ENCODE measurements at regions not wholly inside any gene's neighbourhood (a gene's known extent, or its start where the extent isn't known, plus 50 kb on each side); places are given as distances from the start of the nearest gene placed in this dataset.

DNA sequence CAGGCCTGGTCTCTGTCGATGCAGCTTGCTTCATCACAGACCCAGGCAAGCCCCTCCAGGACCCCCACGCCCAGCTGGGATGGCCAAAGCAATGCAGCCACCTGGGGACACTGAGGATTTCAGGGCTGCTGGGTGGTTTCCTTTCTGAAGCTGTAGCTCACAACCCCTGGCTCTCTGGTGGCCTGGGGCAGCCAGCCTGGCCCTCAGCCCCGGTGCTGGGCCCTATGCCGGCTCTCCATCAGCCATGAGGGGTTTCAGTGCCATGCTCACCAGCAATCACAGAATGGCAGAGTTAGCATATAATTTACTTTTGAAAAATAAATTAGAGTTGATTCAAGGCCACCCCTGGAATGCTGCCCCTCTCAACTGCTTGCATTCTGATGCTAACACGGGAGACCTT, 150.2 kb upstream of the UNC5B start:
- H3K9me3 ChIP-seq: no peaks in the 10 kb centered on the region
- 93% methylated on average over 5 of the region's 5 CpGs for WGBS
- intact Hi-C loops (cut with DNase I): no loop called here
- no peak for TF ChIP-seq POLR2A (IDR thresholded peaks at IDR 0.05)
- TF ChIP-seq CTCF (IDR thresholded peaks at IDR 0.05): no peak
- TF ChIP-seq POLR2AphosphoS5 (IDR thresholded peaks at IDR 0.05): no peak
- H3K27ac ChIP-seq: no peak overlapping the region
- no peak for DNase-seq (ENCODE audit: low spot score)
- no peaks in the 10 kb centered on the region for H3K36me3 ChIP-seq
- H3K4me3 ChIP-seq: no peak overlapping the region
- H3K27me3 ChIP-seq (replicated peaks; ENCODE audit: insufficient read depth): no peaks in the 10 kb centered on the region
- no peaks in the 10 kb centered on the region for H3K4me1 ChIP-seq (replicated peaks)

GRCh38 chr10:71063401-71063800, 149.0 kb upstream of the UNC5B start:
- no peaks in the 10 kb centered on the region for H3K4me1 ChIP-seq (replicated peaks)
- no peak for TF ChIP-seq CTCF (IDR thresholded peaks at IDR 0.05)
- no peak for TF ChIP-seq POLR2A (IDR thresholded peaks at IDR 0.05)
- TF ChIP-seq POLR2AphosphoS5 (IDR thresholded peaks at IDR 0.05): no peak
- H3K27me3 ChIP-seq (replicated peaks; ENCODE audit: insufficient read depth): no peaks in the 10 kb centered on the region
- intact Hi-C loops (cut with DNase I): no loop called here
- 86% methylated on average over 7 of the region's 7 CpGs for WGBS
- H3K9me3 ChIP-seq: no peaks in the 10 kb centered on the region
- H3K36me3 ChIP-seq: no peaks in the 10 kb centered on the region
- H3K27ac ChIP-seq: no peak overlapping the region
- DNase-seq (ENCODE audit: low spot score): no peak
- no peak overlapping the region for H3K4me3 ChIP-seq

DNA sequence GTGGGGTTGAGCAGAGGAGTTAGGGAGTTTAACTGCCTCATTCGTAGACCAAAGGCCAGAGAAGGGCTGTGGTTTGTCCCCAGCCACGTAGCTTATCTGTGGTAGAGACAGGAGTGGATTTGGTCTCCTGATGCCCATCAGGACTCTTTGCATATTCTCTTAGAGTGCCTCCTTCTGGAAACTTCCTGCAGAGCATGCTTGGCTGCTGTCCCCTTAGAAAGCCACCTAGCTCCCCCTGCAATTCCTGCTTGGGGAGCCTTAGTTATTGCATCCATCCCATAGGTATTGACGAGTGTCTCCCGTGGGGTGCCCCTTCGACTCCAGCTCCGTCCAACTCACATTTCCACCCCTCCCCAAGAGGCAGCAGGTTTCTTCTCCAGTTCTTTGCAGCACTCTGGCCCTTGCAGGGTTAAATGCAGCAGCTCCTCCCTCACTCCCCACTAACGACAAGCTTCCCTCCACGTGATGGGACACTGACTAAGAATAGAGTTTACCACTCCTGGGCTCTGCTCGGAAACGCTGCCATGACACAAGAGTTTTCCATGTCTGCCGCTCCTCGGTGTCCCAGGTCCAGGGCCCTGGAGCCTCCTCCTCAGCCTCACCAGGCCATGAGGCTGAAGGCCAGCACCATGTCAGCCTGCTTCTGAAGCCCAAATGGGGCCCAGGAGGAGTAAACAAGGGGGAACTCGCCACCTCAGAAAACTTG, 147.8 kb upstream of the UNC5B start:
- Histone ChIP-seq H3K27ac (no peak overlapping the region), H3K36me3 (no peaks in the 10 kb centered on the region), H3K27me3 (replicated peaks; ENCODE audit: insufficient read depth) (no peaks in the 10 kb centered on the region), H3K4me3 (no peak overlapping the region), H3K4me1 (replicated peaks) (no peaks in the 10 kb centered on the region), H3K9me3 (no peaks in the 10 kb centered on the region)
- WGBS: 73% methylated on average over 13 of the region's 13 CpGs
- intact Hi-C loops (cut with DNase I): no loop called here
- no peak for DNase-seq (ENCODE audit: low spot score)
- TF ChIP-seq POLR2A (IDR thresholded peaks at IDR 0.05): no peak
- no peak for TF ChIP-seq POLR2AphosphoS5 (IDR thresholded peaks at IDR 0.05)
- TF ChIP-seq CTCF (IDR thresholded peaks at IDR 0.05): no peak

DNA sequence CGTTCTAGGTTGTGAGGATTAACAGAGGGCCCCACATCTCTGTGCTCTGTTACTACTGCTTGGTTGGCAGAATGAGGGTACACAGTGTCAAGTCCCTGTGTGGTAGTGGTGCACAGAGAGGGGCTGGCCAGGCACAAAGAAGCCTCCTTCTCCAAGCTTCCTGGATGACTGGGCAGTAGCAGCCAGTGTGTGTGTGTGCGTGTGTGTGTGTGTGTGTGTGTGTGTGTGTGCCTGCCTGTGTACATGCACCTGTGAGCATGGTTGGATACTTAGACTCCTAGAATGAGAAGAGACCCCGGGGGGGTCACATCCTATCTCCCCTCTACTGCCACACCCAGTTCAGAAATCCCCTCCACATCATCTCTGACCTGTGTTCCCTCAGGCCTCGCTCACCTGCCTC, 146.7 kb upstream of the UNC5B start:
- WGBS: 85% methylated on average over 4 of the region's 4 CpGs
- intact Hi-C loops (cut with DNase I): no loop called here

More for the DNA sequence above, 146.7 kb upstream of the UNC5B start:
- no peaks in the 10 kb centered on the region for H3K27me3 ChIP-seq (replicated peaks; ENCODE audit: insufficient read depth)
- H3K27ac ChIP-seq: no peak overlapping the region
- H3K36me3 ChIP-seq: no peaks in the 10 kb centered on the region
- TF ChIP-seq POLR2AphosphoS5 (IDR thresholded peaks at IDR 0.05) (no peak), CTCF (IDR thresholded peaks at IDR 0.05) (no peak), POLR2A (IDR thresholded peaks at IDR 0.05) (no peak)
- no peak for DNase-seq (ENCODE audit: low spot score)
- no peaks in the 10 kb centered on the region for H3K9me3 ChIP-seq
- no peak overlapping the region for H3K4me3 ChIP-seq
- no peaks in the 10 kb centered on the region for H3K4me1 ChIP-seq (replicated peaks)
